ENCODE measurements at regions not wholly inside any gene's neighbourhood (a gene's known extent, or its start where the extent isn't known, plus 50 kb on each side); places are given as distances from the start of the nearest gene placed in this dataset.

- no peak overlapping the region for H3K4me3 ChIP-seq (ENCODE audit: low read depth, low read length)
- TF ChIP-seq CTCF (IDR thresholded peaks at IDR 0.05; ENCODE audit: low read depth, low read length), result no peak
Observed at GRCh38 chr15:39083213-39083612, 497.7 kb upstream of the THBS1 start.

GRCh38 chr15:39084674-39085530, 496.0 kb upstream of the THBS1 start:
- no peak overlapping the region for H3K4me3 ChIP-seq (ENCODE audit: low read depth, low read length)
- TF ChIP-seq CTCF (IDR thresholded peaks at IDR 0.05; ENCODE audit: low read depth, low read length), result no peak

GRCh38 chr15:39086641-39087040, 494.2 kb upstream of the THBS1 start:
- no peak for TF ChIP-seq CTCF (IDR thresholded peaks at IDR 0.05; ENCODE audit: low read depth, low read length)
- H3K4me3 ChIP-seq (ENCODE audit: low read depth, low read length), result no peak overlapping the region

- no peak for TF ChIP-seq CTCF (IDR thresholded peaks at IDR 0.05; ENCODE audit: low read depth, low read length)
- H3K4me3 ChIP-seq (ENCODE audit: low read depth, low read length), result no peak overlapping the region
Observed at GRCh38 chr15:39088156-39088555, 492.7 kb upstream of the THBS1 start.

GRCh38 chr15:39092354-39092753, 488.5 kb upstream of the THBS1 start:
- no peak for TF ChIP-seq CTCF (IDR thresholded peaks at IDR 0.05; ENCODE audit: low read depth, low read length)

GRCh38 chr15:39092761-39093160, 488.1 kb upstream of the THBS1 start:
- no peak for TF ChIP-seq CTCF (IDR thresholded peaks at IDR 0.05; ENCODE audit: low read depth, low read length)
- no peak overlapping the region for H3K4me3 ChIP-seq (ENCODE audit: low read depth, low read length)

More at GRCh38 chr15:39092354-39092753, 488.5 kb upstream of the THBS1 start:
- H3K4me3 ChIP-seq (ENCODE audit: low read depth, low read length), result no peak overlapping the region

GRCh38 chr15:39094116-39094515, 486.8 kb upstream of the THBS1 start:
- H3K4me3 ChIP-seq (ENCODE audit: low read depth, low read length), result no peak overlapping the region
- no peak for TF ChIP-seq CTCF (IDR thresholded peaks at IDR 0.05; ENCODE audit: low read depth, low read length)

Data from WI38 (cell line).